Spleen (tissue), 11 donors: ENCODE measurements at regions not wholly inside any gene's neighbourhood (a gene's known extent, or its start where the extent isn't known, plus 50 kb on each side); places are given as distances from the start of the nearest gene placed in this dataset.

Experiments
- DNase-seq: peaks from one replicate; pipeline ENCODE4 v3.0.0-alpha.2; 2020
- H3K27ac ChIP-seq, 8 donors: fragments of 200-600 bp; sonication (generic) in 7 of 8; 1 replicate in 4 of 8; 2 replicates in 4 of 8; pipeline versions ENCODE4 v1.5.0 to v1.8.0; 2016 to 2021; ENCODE audit warnings: inconsistent platforms in 4 of 8, mild to moderate bottlenecking in 4 of 8, moderate library complexity in 1 of 8
- H3K27me3 ChIP-seq, 7 donors: fragments of 200-600 bp; sonication (generic) in 6 of 7; replicated peaks in 1 of 7; 1 replicate in 4 of 7; 2 replicates in 3 of 7; pipeline versions ENCODE4 v1.5.0 to v1.8.0; 2016 to 2021; ENCODE audit warnings: inconsistent platforms in 3 of 7, mild to moderate bottlenecking in 1 of 7
- H3K36me3 ChIP-seq, 6 donors: fragments of 200-600 bp; sonication (generic) in 5 of 6; 1 replicate in 4 of 6; 2 replicates in 2 of 6; pipeline versions ENCODE4 v1.5.0 to v1.8.0; 2016 to 2021; ENCODE audit warnings: inconsistent platforms in 2 of 6
- H3K4me1 ChIP-seq, 6 donors: fragments of 200-600 bp; sonication (generic) in 5 of 6; 1 replicate in 3 of 6; 2 replicates in 3 of 6; pipeline versions ENCODE4 v1.5.0 to v1.8.0; 2016 to 2021; ENCODE audit warnings: inconsistent platforms in 3 of 6
- H3K4me3 ChIP-seq, 8 donors: fragments of 200-600 bp; sonication (generic) in 7 of 8; 1 replicate in 4 of 8; 2 replicates in 4 of 8; pipeline versions ENCODE4 v1.5.0 to v1.8.0; 2016 to 2021; ENCODE audit warnings: inconsistent platforms in 4 of 8, mild to moderate bottlenecking in 4 of 8, moderate library complexity in 2 of 8
- H3K9me3 ChIP-seq, 8 donors: fragments of 200-600 bp; sonication (generic) in 7 of 8; 1 replicate in 4 of 8; 2 replicates in 4 of 8; pipeline versions ENCODE4 v1.5.0 to v1.8.0; 2016 to 2021; ENCODE audit warnings: inconsistent platforms in 4 of 8
- CTCF ChIP-seq, 11 experiments: fragments of 200-600 bp in 7 of 11; fragments of 450-650 bp in 4 of 11; sonication (generic) in 4 of 11; IDR thresholded peaks in 8 of 11; conservative IDR thresholded peaks in 3 of 11; 1 replicate in 7 of 11; 2 replicates in 4 of 11; pipeline versions ENCODE4 v1.4.0 to v1.8.0; 2016 to 2021; ENCODE audit warnings: antibody characterized with exemption in 11 of 11, inconsistent platforms in 4 of 11, mild to moderate bottlenecking in 1 of 11
- POLR2A ChIP-seq, 3 donors: fragments of 450-650 bp; IDR thresholded peaks; one replicate each; pipeline ENCODE4 v1.5.1; 2017; ENCODE audit warnings: antibody characterized with exemption in 3 of 3, mild to moderate bottlenecking in 1 of 3
- POLR2AphosphoS5 ChIP-seq, 3 donors: sonication (generic); formaldehyde crosslinking; IDR thresholded peaks; one replicate each; pipeline ENCODE4 v1.5.1; 2017; ENCODE audit warnings: antibody characterized with exemption in 3 of 3
- WGBS, 5 donors: extraction: QIAGEN DNeasy Blood & Tissue Kit in 3 of 5; methylation state at CpG; one replicate each; pipeline versions ENCODE4 v1.1.5 to v1.1.7; 2013 to 2018; 5-methylcytosine and 5-hydroxymethylcytosine counted together
- intact Hi-C: fragments of 100-400 bp; cut with DNase I; formaldehyde crosslinking; loops from one replicate; pipeline ENCODE4 v1.15.0; 2023; ENCODE audit warnings: low total_unique reads
- donor health status: healthy with polysubstance abuse.
- donor health status: DM: no; HTN: no; CAD: no; lungs with moderate emphysema.
- donor health status: DM: no; HTN: no; CAD: no.
- donor health status: Bipolar disorder and iron deficiency.
- donor health status: healthy.
- donor health status: DM: no; HTN: no; CAD: no.
- donor health status: DM: yes; HTN: yes; CAD: no.

- intact Hi-C loops = no loop called here
- TF ChIP-seq POLR2A (IDR thresholded peaks at IDR 0.05) = no peak
- TF ChIP-seq CTCF (IDR thresholded peaks at IDR 0.05 in 8 of 11, conservative IDR thresholded peaks at IDR 0.05 in 3 of 11) = no peak
- TF ChIP-seq POLR2AphosphoS5 (IDR thresholded peaks at IDR 0.05) = no peak
- H3K27me3 ChIP-seq = no peaks in the 10 kb centered on the region
- H3K4me1 ChIP-seq = no peaks in the 10 kb centered on the region
- no peak overlapping the region for H3K27ac ChIP-seq
- WGBS, 5 donors = 71 to 84% (median 75%) methylated on average over 8 of the region's 8 CpGs
- peaks cover 0 to 34% (median 17%) of the 10 kb centered on the region in 8 donors for H3K9me3 ChIP-seq
- H3K4me3 ChIP-seq = no peak overlapping the region
- no peak for DNase-seq
- no peaks in the 10 kb centered on the region for H3K36me3 ChIP-seq
Measured at GRCh38 chr14:98593361-98593761, 678.6 kb downstream of the BCL11B start.

GRCh38 chr14:98594156-98594555 is 677.8 kb downstream of the BCL11B start:
- 86 to 93% (median 91%) methylated on average over 5 of the region's 5 CpGs for WGBS, 5 donors

GRCh38 chr14:98598576-98598975 is 673.4 kb downstream of the BCL11B start:
- H3K27ac ChIP-seq = no peak overlapping the region
- intact Hi-C loops = no loop called here
- no peak overlapping the region for H3K4me3 ChIP-seq
- H3K9me3 ChIP-seq = peaks cover 0 to 32% (median 16%) of the 10 kb centered on the region in 8 donors
- 85 to 94% (median 92%) methylated on average over 6 of the region's 6 CpGs for WGBS, 5 donors
- no peaks in the 10 kb centered on the region for H3K27me3 ChIP-seq
- DNase-seq = no peak
- H3K4me1 ChIP-seq = no peaks in the 10 kb centered on the region
- H3K36me3 ChIP-seq = no peaks in the 10 kb centered on the region
- no peak for TF ChIP-seq POLR2AphosphoS5 (IDR thresholded peaks at IDR 0.05)
- TF ChIP-seq POLR2A (IDR thresholded peaks at IDR 0.05) = no peak
- TF ChIP-seq CTCF (IDR thresholded peaks at IDR 0.05 in 8 of 11, conservative IDR thresholded peaks at IDR 0.05 in 3 of 11) = no peak

More at GRCh38 chr14:98594156-98594555, 677.8 kb downstream of the BCL11B start:
- Histone ChIP-seq H3K27me3 (no peaks in the 10 kb centered on the region), H3K36me3 (no peaks in the 10 kb centered on the region), H3K4me1 (no peaks in the 10 kb centered on the region), H3K27ac (no peak overlapping the region), H3K9me3 (peaks cover 0 to 41% (median 18%) of the 10 kb centered on the region in 8 donors), H3K4me3 (no peak overlapping the region)
- DNase-seq = no peak
- TF ChIP-seq POLR2A (IDR thresholded peaks at IDR 0.05) = no peak
- intact Hi-C loops = no loop called here

- DNase-seq = no peak
- no peak overlapping the region for H3K27ac ChIP-seq
- TF ChIP-seq POLR2A (IDR thresholded peaks at IDR 0.05) (no peak), CTCF (IDR thresholded peaks at IDR 0.05 in 8 of 11, conservative IDR thresholded peaks at IDR 0.05 in 3 of 11) (no peak), POLR2AphosphoS5 (IDR thresholded peaks at IDR 0.05) (no peak)
- intact Hi-C loops = no loop called here
- WGBS, 5 donors = 61 to 86% (median 64%) methylated on average over 5 of the region's 5 CpGs
- H3K36me3 ChIP-seq = no peaks in the 10 kb centered on the region
- H3K4me1 ChIP-seq = no peaks in the 10 kb centered on the region
- peaks cover 0 to 32% (median 16%) of the 10 kb centered on the region in 8 donors for H3K9me3 ChIP-seq
- no peak overlapping the region for H3K4me3 ChIP-seq
- no peaks in the 10 kb centered on the region for H3K27me3 ChIP-seq
Measured at GRCh38 chr14:98599082-98599481, 672.9 kb downstream of the BCL11B start.

GRCh38 chr14:98602983-98603382 is 669.0 kb downstream of the BCL11B start:
- Histone ChIP-seq H3K4me1 (no peaks in the 10 kb centered on the region), H3K4me3 (no peak overlapping the region), H3K27me3 (no peaks in the 10 kb centered on the region), H3K36me3 (no peaks in the 10 kb centered on the region), H3K9me3 (peaks cover 0 to 9% (median 0%) of the 10 kb centered on the region in 8 donors), H3K27ac (no peak overlapping the region)
- intact Hi-C loops = no loop called here
- TF ChIP-seq CTCF (IDR thresholded peaks at IDR 0.05 in 8 of 11, conservative IDR thresholded peaks at IDR 0.05 in 3 of 11) (no peak), POLR2AphosphoS5 (IDR thresholded peaks at IDR 0.05) (no peak), POLR2A (IDR thresholded peaks at IDR 0.05) (no peak)
- DNase-seq = no peak
- 48 to 61% (median 52%) methylated on average over 7 of the region's 7 CpGs for WGBS, 5 donors
